Mesendoderm (in vitro differentiated cells): ENCODE measurements at regions not wholly inside any gene's neighbourhood (a gene's known extent, or its start where the extent isn't known, plus 50 kb on each side); places are given as distances from the start of the nearest gene placed in this dataset.
"Not testable (repeated sequence)": the region's sequence is repeated elsewhere in the genome, so short reads cannot be mapped to it uniquely, and the experiment has no call there.

ENCODE experiments used
- DNase-seq: peaks from one replicate; pipeline ENCODE4 v3.0.0; 2013
- H2AK5ac ChIP-seq: 2 replicates; pipeline ENCODE4 v1.6.1; 2013; ENCODE audit warnings: low read length, inconsistent platforms
- H2BK120ac ChIP-seq: 2 replicates; pipeline ENCODE4 v1.6.1; 2013; ENCODE audit warnings: low read depth, mild to moderate bottlenecking, low read length, moderate library complexity, mixed read lengths
- H2BK15ac ChIP-seq: replicated peaks from 2 replicates; pipeline ENCODE4 v1.6.1; 2013; ENCODE audit warnings: low read depth, mild to moderate bottlenecking, moderate library complexity
- H2BK5ac ChIP-seq: 2 replicates; pipeline ENCODE4 v1.6.1; 2013; ENCODE audit warnings: low read length, inconsistent platforms
- H3K18ac ChIP-seq: 2 replicates; pipeline ENCODE4 v1.6.1; 2013; ENCODE audit warnings: mild to moderate bottlenecking, low read length, mixed read lengths
- H3K23ac ChIP-seq: one replicate; pipeline ENCODE4 v1.6.1; 2013; ENCODE audit warnings: low read length
- H3K27ac ChIP-seq: 2 replicates; pipeline ENCODE4 v1.5.1; 2013; ENCODE audit warnings: low read depth, mild to moderate bottlenecking, inconsistent platforms, low read length, moderate library complexity
- H3K27me3 ChIP-seq: 2 replicates; pipeline ENCODE4 v1.6.1; 2013; ENCODE audit warnings: low read length, control low read depth, mild to moderate bottlenecking, inconsistent platforms; ENCODE audit not compliant: insufficient read depth, poor library complexity
- H3K36me3 ChIP-seq: 2 replicates; pipeline ENCODE4 v1.6.1; 2013; ENCODE audit warnings: low read length, inconsistent platforms; ENCODE audit not compliant: control insufficient read depth, insufficient read depth
- H3K4ac ChIP-seq: one replicate; pipeline ENCODE4 v1.6.1; 2013; ENCODE audit warnings: low read depth, mild to moderate bottlenecking, low read length, moderate library complexity
- H3K4me1 ChIP-seq: 2 replicates; pipeline ENCODE4 v1.6.1; 2013; ENCODE audit warnings: low read depth, low read length, inconsistent platforms; ENCODE audit not compliant: control insufficient read depth
- H3K4me2 ChIP-seq: 2 replicates; pipeline ENCODE4 v1.6.1; 2013; ENCODE audit warnings: low read length
- H3K4me3 ChIP-seq: 2 replicates; pipeline ENCODE4 v1.5.1; 2013; ENCODE audit warnings: mild to moderate bottlenecking, low read length
- H3K56ac ChIP-seq: one replicate; pipeline ENCODE4 v1.6.1; 2013; ENCODE audit warnings: low read length
- H3K79me1 ChIP-seq: 2 replicates; pipeline ENCODE4 v1.6.1; 2013; ENCODE audit warnings: low read length, inconsistent platforms
- H3K79me2 ChIP-seq: 2 replicates; pipeline ENCODE4 v1.6.1; 2013; ENCODE audit warnings: mild to moderate bottlenecking, low read length; ENCODE audit not compliant: control insufficient read depth, insufficient read depth
- H3K9ac ChIP-seq: 2 replicates; pipeline ENCODE4 v1.6.1; 2013; ENCODE audit warnings: low read length, inconsistent platforms
- H4K5ac ChIP-seq: one replicate; pipeline ENCODE4 v1.6.1; 2013; ENCODE audit warnings: low read length
- H4K8ac ChIP-seq: one replicate; pipeline ENCODE4 v1.6.1; 2013; ENCODE audit warnings: low read depth, mild to moderate bottlenecking, control low read depth, low read length, moderate library complexity
- WGBS: extraction: QIAGEN DNeasy Blood & Tissue Kit; methylation state at CpG from one replicate; pipeline ENCODE4 v1.1.7; 2013; ENCODE audit warnings: low lambda C conversion rate, missing lambda C conversion rate; ENCODE audit not compliant: insufficient coverage; ENCODE audit errors: extremely low coverage; 5-methylcytosine and 5-hydroxymethylcytosine counted together

DNA sequence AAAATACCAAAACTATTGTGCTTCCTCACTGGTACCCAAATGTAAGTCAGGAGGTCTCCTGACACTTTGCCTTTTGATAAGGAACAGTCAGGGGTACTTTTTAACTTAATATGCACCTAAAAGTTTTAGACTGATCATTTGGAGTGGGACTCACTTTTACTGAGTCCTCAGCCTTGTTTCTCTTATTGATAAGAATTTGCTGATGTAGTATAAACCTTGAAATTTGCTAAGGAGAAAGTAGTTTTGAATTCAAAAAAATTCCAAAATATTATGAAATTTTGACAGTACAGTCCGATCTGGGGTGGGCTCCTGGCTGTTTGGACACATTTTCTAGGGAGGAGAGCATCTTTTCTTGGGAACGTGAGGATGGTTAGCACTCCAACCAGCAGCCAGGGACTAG is 91.4 kb upstream of the GATB start:
- Histone ChIP-seq H3K9ac (no peak overlapping the region), H3K56ac (no peak overlapping the region), H2AK5ac (no peak overlapping the region), H3K79me2 (no peaks in the 10 kb centered on the region), H3K18ac (no peak overlapping the region), H3K27ac (no peak overlapping the region), H2BK5ac (no peak overlapping the region), H3K4me1 (no peaks in the 10 kb centered on the region), H3K4me3 (no peak overlapping the region), H3K36me3 (no peaks in the 10 kb centered on the region), H4K5ac (no peak overlapping the region), H3K4ac (no peak overlapping the region), H3K23ac (no peak overlapping the region), H3K27me3 (no peaks in the 10 kb centered on the region), H3K4me2 (no peak overlapping the region), H2BK120ac (no peak overlapping the region), H2BK15ac (no peak overlapping the region), H3K79me1 (no peaks in the 10 kb centered on the region), H4K8ac (no peak overlapping the region)
- no CpG with 5 or more reads among the region's 2 CpGs for WGBS
- no peak for DNase-seq

DNA sequence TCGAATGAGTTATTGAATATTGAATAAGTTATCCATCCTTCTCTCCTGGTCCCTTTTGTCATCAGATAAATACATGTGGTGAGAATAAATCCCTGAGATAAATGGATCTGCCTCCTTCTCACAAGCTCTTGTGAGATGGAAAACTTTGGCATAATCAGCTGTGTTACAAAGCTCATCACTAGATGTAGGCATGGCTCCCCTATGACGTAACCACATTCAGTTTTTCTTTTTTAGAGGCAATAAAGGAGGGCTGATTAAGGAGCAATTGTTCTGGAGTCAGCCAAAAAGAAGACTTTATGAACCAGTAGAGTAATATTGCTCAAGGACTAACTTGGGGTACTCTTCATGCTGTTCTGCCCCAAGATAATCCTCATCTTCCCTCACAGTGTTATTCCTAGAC is 90.5 kb upstream of the GATB start:
- no peaks in the 10 kb centered on the region for H3K79me2 ChIP-seq
- H3K4me2 ChIP-seq: no peak overlapping the region
- no peak overlapping the region for H2AK5ac ChIP-seq
- H4K8ac ChIP-seq: no peak overlapping the region
- H3K27me3 ChIP-seq: no peaks in the 10 kb centered on the region
- H3K4me3 ChIP-seq: no peak overlapping the region
- H3K27ac ChIP-seq: no peak overlapping the region
- H3K36me3 ChIP-seq: no peaks in the 10 kb centered on the region
- no peak overlapping the region for H3K18ac ChIP-seq
- H3K79me1 ChIP-seq: no peaks in the 10 kb centered on the region
- H2BK5ac ChIP-seq: no peak overlapping the region
- DNase-seq: no peak
- no peaks in the 10 kb centered on the region for H3K4me1 ChIP-seq
- no peak overlapping the region for H2BK120ac ChIP-seq
- H3K23ac ChIP-seq: no peak overlapping the region
- H3K9ac ChIP-seq: no peak overlapping the region
- H2BK15ac ChIP-seq: no peak overlapping the region
- no peak overlapping the region for H3K4ac ChIP-seq
- H3K56ac ChIP-seq: no peak overlapping the region
- no CpG with 5 or more reads among the region's 2 CpGs for WGBS
- H4K5ac ChIP-seq: no peak overlapping the region

DNA sequence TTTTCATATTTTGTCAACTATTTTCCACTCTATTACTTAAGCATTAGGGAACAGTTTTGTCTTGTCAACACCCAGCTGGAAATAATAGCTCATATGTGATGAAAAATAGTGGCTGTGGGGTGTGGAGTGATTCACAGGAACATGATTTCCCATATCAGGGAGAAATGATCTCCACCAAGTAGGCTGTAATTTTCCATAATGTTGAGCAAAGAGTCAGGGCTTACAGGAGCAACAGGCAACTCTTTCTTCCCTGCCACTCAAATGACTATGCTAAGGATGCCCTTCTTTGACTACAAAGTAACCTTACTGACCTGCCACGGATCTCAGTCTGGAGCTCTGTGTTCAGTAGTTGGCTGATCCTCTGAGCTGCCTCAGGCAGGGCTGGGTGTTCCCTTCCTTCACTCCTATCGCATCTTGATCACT is 90.0 kb upstream of the GATB start:
- no peak overlapping the region for H3K23ac ChIP-seq
- H3K79me1 ChIP-seq: no peaks in the 10 kb centered on the region
- no peak for DNase-seq
- no peak overlapping the region for H2BK120ac ChIP-seq
- no peak overlapping the region for H4K8ac ChIP-seq
- H3K27me3 ChIP-seq: no peaks in the 10 kb centered on the region
- no peak overlapping the region for H3K18ac ChIP-seq
- H3K9ac ChIP-seq: no peak overlapping the region
- no CpG with 5 or more reads among the region's 2 CpGs for WGBS
- H2BK15ac ChIP-seq: no peak overlapping the region
- H3K4me3 ChIP-seq: no peak overlapping the region
- H3K36me3 ChIP-seq: no peaks in the 10 kb centered on the region
- H3K4me1 ChIP-seq: no peaks in the 10 kb centered on the region
- no peak overlapping the region for H3K4me2 ChIP-seq
- no peak overlapping the region for H3K56ac ChIP-seq
- no peaks in the 10 kb centered on the region for H3K79me2 ChIP-seq
- no peak overlapping the region for H4K5ac ChIP-seq
- no peak overlapping the region for H2AK5ac ChIP-seq
- no peak overlapping the region for H3K4ac ChIP-seq
- no peak overlapping the region for H2BK5ac ChIP-seq
- no peak overlapping the region for H3K27ac ChIP-seq

GRCh38 chr4:151845551-151845950 is 84.7 kb upstream of the GATB start:
- H3K18ac ChIP-seq, H3K4me3 ChIP-seq, H2BK120ac ChIP-seq, H3K4me2 ChIP-seq, H3K23ac ChIP-seq, H2AK5ac ChIP-seq, H3K27me3 ChIP-seq, H4K5ac ChIP-seq, H3K56ac ChIP-seq, H2BK15ac ChIP-seq, H3K9ac ChIP-seq, H4K8ac ChIP-seq, H2BK5ac ChIP-seq, H3K4me1 ChIP-seq, H3K4ac ChIP-seq, H3K79me1 ChIP-seq, DNase-seq, H3K79me2 ChIP-seq, H3K36me3 ChIP-seq, H3K27ac ChIP-seq: not testable (repeated sequence)
- WGBS: no CpG with 5 or more reads among the region's 3 CpGs

DNA sequence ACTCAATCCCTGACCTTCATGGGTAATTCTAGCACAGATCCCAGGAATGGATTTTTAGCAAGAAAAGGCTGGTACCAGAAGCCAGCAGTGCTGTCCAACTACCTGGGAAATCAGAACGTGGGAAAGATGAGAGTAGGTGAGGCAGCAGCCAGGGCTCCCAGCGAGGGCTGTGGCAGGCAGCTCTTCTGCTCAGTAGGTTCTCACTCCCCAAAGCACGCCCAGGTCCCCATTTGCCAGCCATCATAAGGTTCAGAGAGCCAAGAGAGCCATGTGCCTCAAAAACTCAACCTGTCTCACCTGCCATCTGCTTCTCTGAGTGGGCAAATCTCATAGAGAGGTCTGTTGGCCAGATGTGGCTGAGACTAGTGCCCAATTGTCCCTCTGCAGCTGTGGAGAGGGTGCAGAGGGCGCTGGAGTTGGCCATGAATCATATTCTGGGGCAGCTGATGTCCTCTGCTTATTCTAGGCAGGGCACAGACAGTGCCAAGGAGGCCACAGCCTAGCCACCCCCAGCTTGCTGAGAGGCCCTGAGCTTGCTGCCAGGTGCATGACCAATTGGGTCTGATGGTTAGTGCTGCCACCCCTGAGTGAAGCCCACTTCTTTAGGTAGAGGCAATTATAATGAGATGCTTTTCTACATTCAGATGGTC is 81.7 kb upstream of the GATB start:
- H2BK5ac ChIP-seq: no peak overlapping the region
- no peak for DNase-seq
- no peaks in the 10 kb centered on the region for H3K27me3 ChIP-seq
- no peak overlapping the region for H2BK120ac ChIP-seq
- no peaks in the 10 kb centered on the region for H3K79me1 ChIP-seq
- no peak overlapping the region for H3K27ac ChIP-seq
- no CpG with 5 or more reads among the region's 4 CpGs for WGBS
- no peak overlapping the region for H3K4me3 ChIP-seq
- H4K5ac ChIP-seq: no peak overlapping the region
- no peak overlapping the region for H3K4me2 ChIP-seq
- no peak overlapping the region for H3K56ac ChIP-seq
- H2BK15ac ChIP-seq: no peak overlapping the region
- no peaks in the 10 kb centered on the region for H3K79me2 ChIP-seq
- H3K36me3 ChIP-seq: no peaks in the 10 kb centered on the region
- no peaks in the 10 kb centered on the region for H3K4me1 ChIP-seq
- H3K4ac ChIP-seq: no peak overlapping the region
- H3K9ac ChIP-seq: no peak overlapping the region
- no peak overlapping the region for H2AK5ac ChIP-seq
- H4K8ac ChIP-seq: no peak overlapping the region
- H3K18ac ChIP-seq: no peak overlapping the region
- H3K23ac ChIP-seq: no peak overlapping the region

DNA sequence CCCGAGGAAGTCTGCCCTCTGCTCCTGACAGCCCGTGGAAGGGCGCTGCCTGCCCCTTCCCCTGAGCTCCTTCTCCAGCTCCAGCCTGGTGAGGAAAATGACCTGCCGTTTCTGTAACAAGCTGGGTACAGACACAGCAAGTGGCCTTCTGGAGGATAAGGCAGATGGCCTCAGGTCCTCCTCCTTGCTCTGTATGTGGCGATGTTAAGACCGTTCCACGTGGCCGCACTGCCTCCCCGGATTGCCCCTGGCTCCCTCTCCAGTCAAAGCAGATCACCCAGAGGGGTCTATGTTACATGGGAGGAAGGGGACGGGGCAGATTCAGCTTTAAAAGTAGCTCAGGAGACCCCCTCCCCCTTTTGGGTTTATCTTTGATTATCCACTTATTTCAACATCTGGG is 80.3 kb upstream of the GATB start:
- Histone ChIP-seq H2AK5ac (no peak overlapping the region), H3K36me3 (no peaks in the 10 kb centered on the region), H3K79me1 (no peaks in the 10 kb centered on the region), H2BK5ac (no peak overlapping the region), H3K4me1 (no peaks in the 10 kb centered on the region), H2BK120ac (no peak overlapping the region), H3K9ac (no peak overlapping the region), H3K18ac (no peak overlapping the region), H3K27me3 (no peaks in the 10 kb centered on the region), H3K4me2 (no peak overlapping the region), H3K23ac (no peak overlapping the region), H3K79me2 (no peaks in the 10 kb centered on the region), H4K8ac (no peak overlapping the region), H4K5ac (no peak overlapping the region), H2BK15ac (no peak overlapping the region), H3K4ac (no peak overlapping the region), H3K56ac (no peak overlapping the region), H3K27ac (no peak overlapping the region), H3K4me3 (no peak overlapping the region)
- WGBS: no CpG with 5 or more reads among the region's 10 CpGs
- DNase-seq: no peak
